ENCODE measurements at regions not wholly inside any gene's neighbourhood (a gene's known extent, or its start where the extent isn't known, plus 50 kb on each side); places are given as distances from the start of the nearest gene placed in this dataset.

DNA sequence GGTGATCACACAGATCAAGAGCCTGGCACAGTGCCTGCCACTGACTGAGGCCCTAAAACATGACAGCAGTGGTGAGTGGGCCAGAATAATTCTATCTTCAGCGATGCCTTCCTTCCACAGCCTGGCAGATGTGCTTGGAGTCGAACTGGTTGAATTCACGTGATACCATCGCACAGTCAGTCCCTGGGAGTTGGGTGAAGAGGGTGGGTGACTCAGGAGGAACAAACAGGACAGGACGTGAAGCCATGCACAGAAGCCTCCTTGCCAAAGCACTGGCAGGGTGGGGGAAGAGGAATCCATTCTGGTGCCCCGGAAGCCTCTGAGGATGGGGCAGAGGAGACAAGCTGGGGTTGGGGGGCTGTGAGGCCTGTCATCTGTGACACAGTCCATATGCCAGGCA is 80.3 kb upstream of the WNT4 start (continued):
- TF ChIP-seq, protein P1, sequence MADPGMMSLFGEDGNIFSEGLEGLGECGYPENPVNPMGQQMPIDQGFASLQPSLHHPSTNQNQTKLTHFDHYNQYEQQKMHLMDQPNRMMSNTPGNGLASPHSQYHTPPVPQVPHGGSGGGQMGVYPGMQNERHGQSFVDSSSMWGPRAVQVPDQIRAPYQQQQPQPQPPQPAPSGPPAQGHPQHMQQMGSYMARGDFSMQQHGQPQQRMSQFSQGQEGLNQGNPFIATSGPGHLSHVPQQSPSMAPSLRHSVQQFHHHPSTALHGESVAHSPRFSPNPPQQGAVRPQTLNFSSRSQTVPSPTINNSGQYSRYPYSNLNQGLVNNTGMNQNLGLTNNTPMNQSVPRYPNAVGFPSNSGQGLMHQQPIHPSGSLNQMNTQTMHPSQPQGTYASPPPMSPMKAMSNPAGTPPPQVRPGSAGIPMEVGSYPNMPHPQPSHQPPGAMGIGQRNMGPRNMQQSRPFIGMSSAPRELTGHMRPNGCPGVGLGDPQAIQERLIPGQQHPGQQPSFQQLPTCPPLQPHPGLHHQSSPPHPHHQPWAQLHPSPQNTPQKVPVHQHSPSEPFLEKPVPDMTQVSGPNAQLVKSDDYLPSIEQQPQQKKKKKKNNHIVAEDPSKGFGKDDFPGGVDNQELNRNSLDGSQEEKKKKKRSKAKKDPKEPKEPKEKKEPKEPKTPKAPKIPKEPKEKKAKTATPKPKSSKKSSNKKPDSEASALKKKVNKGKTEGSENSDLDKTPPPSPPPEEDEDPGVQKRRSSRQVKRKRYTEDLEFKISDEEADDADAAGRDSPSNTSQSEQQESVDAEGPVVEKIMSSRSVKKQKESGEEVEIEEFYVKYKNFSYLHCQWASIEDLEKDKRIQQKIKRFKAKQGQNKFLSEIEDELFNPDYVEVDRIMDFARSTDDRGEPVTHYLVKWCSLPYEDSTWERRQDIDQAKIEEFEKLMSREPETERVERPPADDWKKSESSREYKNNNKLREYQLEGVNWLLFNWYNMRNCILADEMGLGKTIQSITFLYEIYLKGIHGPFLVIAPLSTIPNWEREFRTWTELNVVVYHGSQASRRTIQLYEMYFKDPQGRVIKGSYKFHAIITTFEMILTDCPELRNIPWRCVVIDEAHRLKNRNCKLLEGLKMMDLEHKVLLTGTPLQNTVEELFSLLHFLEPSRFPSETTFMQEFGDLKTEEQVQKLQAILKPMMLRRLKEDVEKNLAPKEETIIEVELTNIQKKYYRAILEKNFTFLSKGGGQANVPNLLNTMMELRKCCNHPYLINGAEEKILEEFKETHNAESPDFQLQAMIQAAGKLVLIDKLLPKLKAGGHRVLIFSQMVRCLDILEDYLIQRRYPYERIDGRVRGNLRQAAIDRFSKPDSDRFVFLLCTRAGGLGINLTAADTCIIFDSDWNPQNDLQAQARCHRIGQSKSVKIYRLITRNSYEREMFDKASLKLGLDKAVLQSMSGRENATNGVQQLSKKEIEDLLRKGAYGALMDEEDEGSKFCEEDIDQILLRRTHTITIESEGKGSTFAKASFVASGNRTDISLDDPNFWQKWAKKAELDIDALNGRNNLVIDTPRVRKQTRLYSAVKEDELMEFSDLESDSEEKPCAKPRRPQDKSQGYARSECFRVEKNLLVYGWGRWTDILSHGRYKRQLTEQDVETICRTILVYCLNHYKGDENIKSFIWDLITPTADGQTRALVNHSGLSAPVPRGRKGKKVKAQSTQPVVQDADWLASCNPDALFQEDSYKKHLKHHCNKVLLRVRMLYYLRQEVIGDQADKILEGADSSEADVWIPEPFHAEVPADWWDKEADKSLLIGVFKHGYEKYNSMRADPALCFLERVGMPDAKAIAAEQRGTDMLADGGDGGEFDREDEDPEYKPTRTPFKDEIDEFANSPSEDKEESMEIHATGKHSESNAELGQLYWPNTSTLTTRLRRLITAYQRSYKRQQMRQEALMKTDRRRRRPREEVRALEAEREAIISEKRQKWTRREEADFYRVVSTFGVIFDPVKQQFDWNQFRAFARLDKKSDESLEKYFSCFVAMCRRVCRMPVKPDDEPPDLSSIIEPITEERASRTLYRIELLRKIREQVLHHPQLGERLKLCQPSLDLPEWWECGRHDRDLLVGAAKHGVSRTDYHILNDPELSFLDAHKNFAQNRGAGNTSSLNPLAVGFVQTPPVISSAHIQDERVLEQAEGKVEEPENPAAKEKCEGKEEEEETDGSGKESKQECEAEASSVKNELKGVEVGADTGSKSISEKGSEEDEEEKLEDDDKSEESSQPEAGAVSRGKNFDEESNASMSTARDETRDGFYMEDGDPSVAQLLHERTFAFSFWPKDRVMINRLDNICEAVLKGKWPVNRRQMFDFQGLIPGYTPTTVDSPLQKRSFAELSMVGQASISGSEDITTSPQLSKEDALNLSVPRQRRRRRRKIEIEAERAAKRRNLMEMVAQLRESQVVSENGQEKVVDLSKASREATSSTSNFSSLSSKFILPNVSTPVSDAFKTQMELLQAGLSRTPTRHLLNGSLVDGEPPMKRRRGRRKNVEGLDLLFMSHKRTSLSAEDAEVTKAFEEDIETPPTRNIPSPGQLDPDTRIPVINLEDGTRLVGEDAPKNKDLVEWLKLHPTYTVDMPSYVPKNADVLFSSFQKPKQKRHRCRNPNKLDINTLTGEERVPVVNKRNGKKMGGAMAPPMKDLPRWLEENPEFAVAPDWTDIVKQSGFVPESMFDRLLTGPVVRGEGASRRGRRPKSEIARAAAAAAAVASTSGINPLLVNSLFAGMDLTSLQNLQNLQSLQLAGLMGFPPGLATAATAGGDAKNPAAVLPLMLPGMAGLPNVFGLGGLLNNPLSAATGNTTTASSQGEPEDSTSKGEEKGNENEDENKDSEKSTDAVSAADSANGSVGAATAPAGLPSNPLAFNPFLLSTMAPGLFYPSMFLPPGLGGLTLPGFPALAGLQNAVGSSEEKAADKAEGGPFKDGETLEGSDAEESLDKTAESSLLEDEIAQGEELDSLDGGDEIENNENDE (IDR thresholded peaks at IDR 0.05; ENCODE audit: insufficient replicate concordance, low read length): no peak
- no peak for TF ChIP-seq RXRA (IDR thresholded peaks at IDR 0.05; ENCODE audit: insufficient read depth, low read depth, low read length)
- TF ChIP-seq POLR2AphosphoS5 (IDR thresholded peaks at IDR 0.05; ENCODE audit: low read depth, low read length): no peak
- TF ChIP-seq ASH2L (IDR thresholded peaks at IDR 0.05; ENCODE audit: low read length): no peak
- TF ChIP-seq USF2 (IDR thresholded peaks at IDR 0.05; ENCODE audit: low read length): no peak
- no peak for TF ChIP-seq CTBP2 (IDR thresholded peaks at IDR 0.05; ENCODE audit: borderline replicate concordance, insufficient read depth, insufficient read length, low read length)
- TF ChIP-seq CHD2 (IDR thresholded peaks at IDR 0.05; ENCODE audit: low read length): no peak
- no peak for TF ChIP-seq SIN3A (conservative IDR thresholded peaks at IDR 0.05 in 1 of 2, IDR thresholded peaks at IDR 0.05 in 1 of 2; ENCODE audit: low read depth in 1 of 2, low read length in 2 of 2)

All from H1 (cell line).